HG02973 (cell line): ENCODE measurements at regions not wholly inside any gene's neighbourhood (a gene's known extent, or its start where the extent isn't known, plus 50 kb on each side); places are given as distances from the start of the nearest gene placed in this dataset.

Experiments
- ATAC-seq: cut with Tn5 transposase; IDR thresholded peaks from one replicate; pipeline ENCODE4 v1.9.1; 2021; ENCODE audit warnings: moderate library complexity; ENCODE audit not compliant: unreplicated experiment

GRCh38 chr6:167766986-167767714 is 59.6 kb upstream of the AFDN start:
- no peak for ATAC-seq

- no peak for ATAC-seq
Observed at GRCh38 chr6:167767715-167768107, 59.0 kb upstream of the AFDN start.

DNA sequence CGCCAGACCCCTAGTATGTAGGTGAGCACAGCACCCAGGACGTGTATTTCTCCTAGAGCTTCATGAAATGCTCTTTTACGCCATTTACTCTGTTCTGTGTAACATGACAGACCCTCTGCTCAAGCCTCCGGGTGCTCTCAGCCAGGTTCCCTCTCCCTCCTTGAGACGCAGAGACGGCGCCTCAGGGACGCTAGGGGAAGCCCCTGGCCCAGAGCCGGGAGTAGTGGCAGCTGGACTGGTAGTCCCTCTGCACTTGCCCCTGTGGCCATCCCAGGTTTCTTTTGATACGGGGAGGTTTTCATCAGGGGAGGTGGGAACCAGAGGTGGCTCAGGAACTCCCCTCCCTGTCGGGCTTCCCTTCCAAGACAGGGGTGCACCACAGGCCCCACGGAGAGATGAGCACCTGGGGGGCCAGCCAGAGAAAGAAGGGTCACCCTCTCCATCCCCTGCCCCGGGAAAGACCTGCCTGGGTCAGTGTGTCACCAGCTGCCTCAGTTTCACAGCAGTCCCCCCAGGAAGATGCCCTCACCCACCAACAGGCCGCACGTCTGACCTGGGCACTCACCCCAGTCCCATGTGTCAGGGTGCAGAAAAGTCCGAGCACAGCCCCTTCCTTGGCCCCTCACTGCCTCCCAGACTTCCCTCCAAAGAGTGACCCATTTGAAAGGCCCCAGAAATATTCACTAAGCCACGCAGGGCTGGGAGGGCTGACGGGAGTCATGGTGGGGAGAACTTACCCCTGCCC is 58.1 kb upstream of the AFDN start:
- no peak for ATAC-seq

DNA sequence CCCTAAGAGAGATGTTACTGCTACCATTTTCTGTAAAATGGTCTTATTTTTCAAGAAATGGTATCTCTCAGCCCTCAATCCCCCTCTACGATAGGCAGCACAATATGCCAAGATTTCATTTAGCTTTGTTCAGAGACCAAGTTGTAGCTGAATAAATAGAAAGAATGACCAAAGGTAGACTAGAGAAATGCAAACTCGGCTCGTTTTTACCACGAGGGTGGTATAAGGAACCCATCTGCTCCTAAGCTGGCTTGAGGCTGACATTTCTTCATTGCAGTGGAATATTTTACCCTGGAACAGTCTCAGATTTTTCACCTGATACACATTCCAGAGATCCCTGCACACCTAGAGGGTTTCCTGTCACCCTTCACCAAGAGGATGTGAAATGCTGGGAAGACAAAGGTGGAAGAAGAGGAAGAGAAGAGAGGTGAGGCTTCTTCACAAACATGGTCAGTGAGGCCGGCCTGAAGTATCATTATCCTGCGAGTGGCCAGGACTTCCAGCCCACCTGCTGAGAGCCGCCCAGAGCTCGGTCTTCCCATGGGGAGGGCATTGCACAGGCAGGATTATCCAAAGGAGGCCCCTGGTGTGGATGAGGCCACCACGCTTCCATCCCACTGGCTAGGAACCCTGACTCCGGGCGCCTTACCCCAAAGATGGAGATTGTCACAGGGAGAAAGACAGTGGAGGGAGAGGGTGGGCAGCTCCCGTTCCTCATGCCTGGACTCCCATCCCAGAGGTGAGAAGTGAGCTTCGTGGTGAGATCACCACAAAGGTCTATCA is 57.1 kb upstream of the AFDN start:
- ATAC-seq = no peak

DNA sequence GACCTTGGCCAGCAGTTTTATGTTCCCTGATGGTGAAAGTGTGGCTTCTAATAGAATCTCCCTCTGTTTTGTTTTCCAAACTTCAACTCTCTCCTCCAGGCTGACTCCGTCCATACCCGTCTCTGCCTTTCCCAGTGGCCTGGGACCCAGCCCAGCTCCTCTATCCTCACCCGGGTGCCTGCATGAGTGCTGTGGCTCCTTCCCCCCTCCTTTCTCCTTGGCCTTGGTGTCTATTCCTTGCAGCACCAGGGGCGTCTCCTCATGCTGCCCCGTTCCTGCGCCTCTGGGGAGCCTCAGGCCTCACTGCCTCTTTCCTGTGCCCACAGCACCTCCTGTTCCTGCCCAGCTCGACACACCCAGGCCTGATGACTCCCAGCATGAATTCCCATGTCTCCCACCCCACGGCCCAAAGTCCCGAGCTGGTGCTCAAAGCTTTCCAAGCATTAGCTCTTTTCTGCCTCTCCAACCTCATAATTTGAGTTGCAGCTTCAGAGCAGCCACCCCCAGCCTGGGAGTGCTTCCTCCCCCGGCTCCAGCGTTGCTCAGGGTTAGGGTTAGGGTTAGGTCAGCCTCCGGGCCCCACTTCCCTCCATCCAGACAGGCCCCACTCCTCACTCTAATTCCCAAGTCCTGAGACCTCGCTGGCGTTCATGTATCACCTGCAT is 56.3 kb upstream of the AFDN start:
- ATAC-seq = no peak

DNA sequence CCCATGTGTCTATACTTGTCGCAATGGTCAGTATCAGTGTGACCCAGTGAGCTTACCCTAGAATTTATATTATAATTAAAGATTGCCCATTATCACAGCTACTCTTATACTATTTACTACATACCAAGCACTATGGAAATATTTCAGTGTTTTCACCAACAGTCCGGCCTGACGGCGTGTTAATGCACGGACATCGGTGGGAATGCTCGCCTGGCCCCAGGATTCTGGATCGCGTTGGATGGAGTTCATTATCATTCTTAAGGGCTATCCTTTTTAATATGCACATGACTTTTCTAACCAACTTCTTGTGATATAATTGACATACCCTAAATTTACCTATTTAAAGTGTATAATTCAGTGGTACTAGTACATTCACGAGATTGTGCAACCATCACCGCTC is 51.8 kb upstream of the AFDN start:
- ATAC-seq = no peak

GRCh38 chr6:167776906-167777627 is 49.6 kb upstream of the AFDN start:
- no peak for ATAC-seq
